OCI-LY3 (cell line): ENCODE measurements at regions not wholly inside any gene's neighbourhood (a gene's known extent, or its start where the extent isn't known, plus 50 kb on each side); places are given as distances from the start of the nearest gene placed in this dataset.

Experiments
- CTCF ChIP-seq: fragments of 200-600, 300-600 bp; sonication (generic); IDR thresholded peaks from 2 replicates; pipeline ENCODE4 v1.5.1; 2014; ENCODE audit warnings: antibody characterized with exemption, low read length, low read depth
- EZH2phosphoT487 ChIP-seq: fragments of 200-600 bp; shearing (Covaris generic); IDR thresholded peaks from 2 replicates; pipeline ENCODE4 v1.6.1; 2018; ENCODE audit warnings: antibody characterized with exemption, mixed run types, low read depth

GRCh38 chr5:18551716-18552115, 917.5 kb downstream of the TAF11L14 start:
- TF ChIP-seq CTCF (no peak), EZH2phosphoT487 (no peak)
